ENCODE measurements at regions not wholly inside any gene's neighbourhood (a gene's known extent, or its start where the extent isn't known, plus 50 kb on each side); places are given as distances from the start of the nearest gene placed in this dataset.

GRCh38 chr7:88449410-88449809, 142.7 kb upstream of the STEAP4 start:
- H3K4me3 Mint-ChIP-seq (ENCODE audit: unreplicated experiment) = no peak overlapping the region
- H3K27ac Mint-ChIP-seq (ENCODE audit: unreplicated experiment) = no peak overlapping the region
- no peaks in the 10 kb centered on the region for H3K4me1 Mint-ChIP-seq (ENCODE audit: low read depth, unreplicated experiment)
- no peak for TF ChIP-seq CTCF (IDR thresholded peaks at IDR 0.05; ENCODE audit: partially characterized antibody, unreplicated experiment)
- DNase-seq = no peak
- no peaks in the 10 kb centered on the region for H3K9me3 Mint-ChIP-seq (ENCODE audit: unreplicated experiment)
- H3K36me3 Mint-ChIP-seq (ENCODE audit: unreplicated experiment) = no peaks in the 10 kb centered on the region
- no peaks in the 10 kb centered on the region for H3K27me3 Mint-ChIP-seq (ENCODE audit: unreplicated experiment)

- no peaks in the 10 kb centered on the region for H3K27me3 Mint-ChIP-seq (ENCODE audit: unreplicated experiment)
- no peaks in the 10 kb centered on the region for H3K4me1 Mint-ChIP-seq (ENCODE audit: low read depth, unreplicated experiment)
- no peaks in the 10 kb centered on the region for H3K36me3 Mint-ChIP-seq (ENCODE audit: unreplicated experiment)
- DNase-seq = no peak
- no peak overlapping the region for H3K27ac Mint-ChIP-seq (ENCODE audit: unreplicated experiment)
- no peak overlapping the region for H3K4me3 Mint-ChIP-seq (ENCODE audit: unreplicated experiment)
- no peaks in the 10 kb centered on the region for H3K9me3 Mint-ChIP-seq (ENCODE audit: unreplicated experiment)
- TF ChIP-seq CTCF (IDR thresholded peaks at IDR 0.05; ENCODE audit: partially characterized antibody, unreplicated experiment) = no peak
Observed at GRCh38 chr7:88442413-88442812, 135.7 kb upstream of the STEAP4 start.

DNA sequence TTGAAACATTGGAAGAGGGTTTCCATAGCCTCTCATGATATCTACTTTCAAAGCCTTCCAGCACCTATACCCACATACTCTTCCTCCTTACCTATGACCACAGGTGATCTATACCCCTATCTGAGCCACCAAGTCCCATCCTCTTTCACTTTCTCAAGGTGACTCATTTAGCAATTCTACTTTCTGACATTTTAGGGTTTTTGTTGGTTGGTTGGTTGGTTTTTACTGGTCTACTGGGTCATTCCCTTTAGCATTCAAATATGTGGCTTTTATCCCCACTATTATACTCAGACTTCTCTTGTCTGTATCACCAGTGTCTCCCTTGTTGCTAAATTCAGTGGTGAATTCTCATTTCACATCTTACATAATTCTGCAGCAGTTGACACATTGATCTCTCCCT, 130.4 kb upstream of the STEAP4 start:
- H3K4me3 Mint-ChIP-seq (ENCODE audit: unreplicated experiment) = no peak overlapping the region
- no peaks in the 10 kb centered on the region for H3K9me3 Mint-ChIP-seq (ENCODE audit: unreplicated experiment)
- no peaks in the 10 kb centered on the region for H3K36me3 Mint-ChIP-seq (ENCODE audit: unreplicated experiment)
- H3K27me3 Mint-ChIP-seq (ENCODE audit: unreplicated experiment) = no peaks in the 10 kb centered on the region
- DNase-seq = no peak
- no peak for TF ChIP-seq CTCF (IDR thresholded peaks at IDR 0.05; ENCODE audit: partially characterized antibody, unreplicated experiment)
- H3K27ac Mint-ChIP-seq (ENCODE audit: unreplicated experiment) = no peak overlapping the region
- peaks cover 11% of the 10 kb centered on the region for H3K4me1 Mint-ChIP-seq (ENCODE audit: low read depth, unreplicated experiment)

DNA sequence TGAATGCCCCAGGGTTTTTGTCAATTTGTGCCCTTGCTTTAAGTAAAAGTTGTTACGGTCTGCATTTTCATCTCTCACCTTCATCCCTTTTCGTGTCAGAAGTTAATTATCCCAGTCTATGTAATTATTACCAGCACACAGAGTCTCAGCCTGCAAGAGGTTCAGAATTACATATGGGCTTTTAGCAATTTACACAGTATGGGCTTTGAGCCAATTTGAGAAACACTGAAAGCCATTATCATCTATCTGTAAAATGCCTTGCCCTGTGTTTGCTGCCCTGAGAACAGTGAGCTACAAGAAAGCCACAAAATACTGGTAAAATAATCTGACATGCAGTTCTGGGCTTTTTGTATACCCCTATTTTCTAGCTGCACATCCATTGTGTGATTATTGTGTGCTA, 125.6 kb upstream of the STEAP4 start:
- Mint-ChIP-seq H3K4me3 (ENCODE audit: unreplicated experiment) (peak overlapping the region; percentile 10), H3K36me3 (ENCODE audit: unreplicated experiment) (no peaks in the 10 kb centered on the region), H3K4me1 (ENCODE audit: low read depth, unreplicated experiment) (peaks cover 17% of the 10 kb centered on the region), H3K27ac (ENCODE audit: unreplicated experiment) (peak overlapping the region; percentile 75), H3K9me3 (ENCODE audit: unreplicated experiment) (no peaks in the 10 kb centered on the region), H3K27me3 (ENCODE audit: unreplicated experiment) (no peaks in the 10 kb centered on the region)
- DNase-seq = no peak
- no peak for TF ChIP-seq CTCF (IDR thresholded peaks at IDR 0.05; ENCODE audit: partially characterized antibody, unreplicated experiment)

GRCh38 chr7:88431882-88432281, 125.2 kb upstream of the STEAP4 start:
- DNase-seq = no peak
- Mint-ChIP-seq H3K27me3 (ENCODE audit: unreplicated experiment) (no peaks in the 10 kb centered on the region), H3K27ac (ENCODE audit: unreplicated experiment) (peak overlapping the region; percentile 5), H3K4me3 (ENCODE audit: unreplicated experiment) (no peak overlapping the region), H3K9me3 (ENCODE audit: unreplicated experiment) (no peaks in the 10 kb centered on the region), H3K4me1 (ENCODE audit: low read depth, unreplicated experiment) (peaks cover 17% of the 10 kb centered on the region), H3K36me3 (ENCODE audit: unreplicated experiment) (no peaks in the 10 kb centered on the region)
- no peak for TF ChIP-seq CTCF (IDR thresholded peaks at IDR 0.05; ENCODE audit: partially characterized antibody, unreplicated experiment)
